H1 (cell line): ENCODE measurements at regions not wholly inside any gene's neighbourhood (a gene's known extent, or its start where the extent isn't known, plus 50 kb on each side); places are given as distances from the start of the nearest gene placed in this dataset.

ENCODE experiments used
- BRCA1 ChIP-seq: IDR thresholded peaks from 2 replicates; pipeline ENCODE4 v1.6.1; 2012; ENCODE audit warnings: low read depth, low read length, improper control_type of control experiment
- CHD2 ChIP-seq: IDR thresholded peaks from 2 replicates; pipeline ENCODE4 v1.6.1; 2012; ENCODE audit warnings: low read length, improper control_type of control experiment
- CREB1 ChIP-seq: IDR thresholded peaks from 2 replicates; pipeline ENCODE4 v1.6.1; 2012; ENCODE audit warnings: inconsistent platforms
- RAD21 ChIP-seq, 2 experiments: IDR thresholded peaks in 1 of 2; conservative IDR thresholded peaks in 1 of 2; 2 replicates each; pipeline ENCODE4 v1.6.1; 2011; ENCODE audit warnings: low read depth in 2 of 2, low read length in 2 of 2, improper control_type of control experiment in 1 of 2, inconsistent platforms in 1 of 2, mild to moderate bottlenecking in 1 of 2, moderate library complexity in 1 of 2
- SP4 ChIP-seq: IDR thresholded peaks from 2 replicates; pipeline ENCODE4 v1.6.1; 2012; ENCODE audit warnings: low read length, inconsistent platforms
- TBP ChIP-seq: IDR thresholded peaks from 2 replicates; pipeline ENCODE4 v1.6.1; 2011; ENCODE audit warnings: low read depth, low read length, improper control_type of control experiment

GRCh38 chr20:23230766-23231385 lies 119.7 kb upstream of the NXT1 start (continued):
- no peak for TF ChIP-seq TBP
- TF ChIP-seq CHD2: no peak
- TF ChIP-seq RAD21 (IDR thresholded peaks at IDR 0.05 in 1 of 2, conservative IDR thresholded peaks at IDR 0.05 in 1 of 2; ENCODE audit: low read depth in 2 of 2, low read length in 2 of 2): no peak
- no peak for TF ChIP-seq BRCA1
- TF ChIP-seq SP4: no peak
- TF ChIP-seq CREB1: no peak
